ENCODE measurements at regions not wholly inside any gene's neighbourhood (a gene's known extent, or its start where the extent isn't known, plus 50 kb on each side); places are given as distances from the start of the nearest gene placed in this dataset.

DNA sequence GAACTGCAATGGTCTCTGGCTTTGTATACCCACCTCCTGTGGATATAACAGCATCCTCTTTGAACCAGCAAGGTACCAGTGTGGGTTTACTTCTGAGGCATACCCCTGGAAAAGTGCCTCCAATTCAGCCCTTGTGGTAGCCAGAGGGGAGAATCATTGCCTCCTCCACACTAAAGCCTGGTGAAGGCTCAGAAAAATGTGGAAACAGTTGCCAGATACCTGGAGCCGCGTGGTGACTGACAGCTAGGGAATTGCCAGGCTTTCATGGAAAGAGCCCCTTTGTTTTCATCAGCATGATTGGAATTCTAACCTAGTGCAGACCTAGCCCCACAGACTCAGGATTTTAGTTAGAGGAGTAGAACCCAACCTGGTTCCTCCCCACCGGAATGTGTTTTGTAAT, 168.6 kb upstream of the KLF3 start (continued):
- TF ChIP-seq TFAM (CRISPR knock-in tag; conservative IDR thresholded peaks at IDR 0.05) (no peak), MAFG (tag; conservative IDR thresholded peaks at IDR 0.05) (no peak), ZNF282 (CRISPR knock-in tag; IDR thresholded peaks at IDR 0.05) (no peak), NFRKB (IDR thresholded peaks at IDR 0.05; ENCODE audit: low read depth) (no peak), ZNF24 (IDR thresholded peaks at IDR 0.05) (no peak), RFX1 (IDR thresholded peaks at IDR 0.05) (no peak), NR1H2 (CRISPR knock-in tag; IDR thresholded peaks at IDR 0.05) (no peak)
- TF ChIP-seq, protein P1, sequence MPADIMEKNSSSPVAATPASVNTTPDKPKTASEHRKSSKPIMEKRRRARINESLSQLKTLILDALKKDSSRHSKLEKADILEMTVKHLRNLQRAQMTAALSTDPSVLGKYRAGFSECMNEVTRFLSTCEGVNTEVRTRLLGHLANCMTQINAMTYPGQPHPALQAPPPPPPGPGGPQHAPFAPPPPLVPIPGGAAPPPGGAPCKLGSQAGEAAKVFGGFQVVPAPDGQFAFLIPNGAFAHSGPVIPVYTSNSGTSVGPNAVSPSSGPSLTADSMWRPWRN (IDR thresholded peaks at IDR 0.05; ENCODE audit: low read depth), result no peak
- TF ChIP-seq, protein P2, sequence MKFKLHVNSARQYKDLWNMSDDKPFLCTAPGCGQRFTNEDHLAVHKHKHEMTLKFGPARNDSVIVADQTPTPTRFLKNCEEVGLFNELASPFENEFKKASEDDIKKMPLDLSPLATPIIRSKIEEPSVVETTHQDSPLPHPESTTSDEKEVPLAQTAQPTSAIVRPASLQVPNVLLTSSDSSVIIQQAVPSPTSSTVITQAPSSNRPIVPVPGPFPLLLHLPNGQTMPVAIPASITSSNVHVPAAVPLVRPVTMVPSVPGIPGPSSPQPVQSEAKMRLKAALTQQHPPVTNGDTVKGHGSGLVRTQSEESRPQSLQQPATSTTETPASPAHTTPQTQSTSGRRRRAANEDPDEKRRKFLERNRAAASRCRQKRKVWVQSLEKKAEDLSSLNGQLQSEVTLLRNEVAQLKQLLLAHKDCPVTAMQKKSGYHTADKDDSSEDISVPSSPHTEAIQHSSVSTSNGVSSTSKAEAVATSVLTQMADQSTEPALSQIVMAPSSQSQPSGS (CRISPR knock-in tag; IDR thresholded peaks at IDR 0.05), result no peak

DNA sequence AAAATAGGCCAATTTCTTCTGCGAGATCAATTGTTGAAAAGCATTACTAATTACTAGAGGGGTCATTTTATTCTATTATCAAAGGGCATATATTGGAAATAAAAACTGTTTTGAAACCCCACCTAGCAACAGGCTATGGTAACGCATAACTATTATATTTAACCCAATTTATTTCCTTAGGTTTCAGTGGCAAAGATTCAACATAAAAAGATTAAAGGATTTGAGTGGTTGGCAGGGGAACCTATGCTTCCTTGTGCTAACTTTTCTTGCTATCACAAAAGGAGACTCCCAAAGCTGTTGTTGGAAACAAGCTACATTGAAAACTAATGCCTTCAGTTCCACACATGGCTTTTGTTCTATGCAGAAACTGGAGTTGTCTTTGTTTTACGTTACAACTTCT, 166.9 kb upstream of the KLF3 start:
- BruUV-seq (replicated peaks), result no TSS peak
- Histone ChIP-seq H2AFZ (ENCODE audit: low read depth, low read length) (no peak overlapping the region), H3K9me1 (ENCODE audit: control insufficient read depth, insufficient read depth, low read length) (no peaks in the 10 kb centered on the region), H4K20me1 (replicated peaks; ENCODE audit: control insufficient read depth, insufficient read depth, low read length) (no peaks in the 10 kb centered on the region), H3K4me3 (no peak overlapping the region), H3K9me3 (replicated peaks; ENCODE audit: control insufficient read depth, insufficient read depth, low read depth, low read length) (no peaks in the 10 kb centered on the region), H3K9ac (ENCODE audit: insufficient read depth in 1 of 2, low read depth in 2 of 2, low read length in 2 of 2) (no peak overlapping the region), H3K4me1 (replicated peaks in 1 of 2; ENCODE audit: control insufficient read depth in 2 of 2, insufficient read depth in 2 of 2, low read length in 2 of 2) (peaks cover 0 to 4% of the 10 kb centered on the region in 2 experiments; a peak in 2 of 5 replicates), H3K27ac (ENCODE audit: extremely low read depth, low read depth, low read length) (no peak overlapping the region), H3K36me3 (ENCODE audit: control insufficient read depth, insufficient read depth, low read length) (no peaks in the 10 kb centered on the region), H3K27me3 (ENCODE audit: control insufficient read depth in 2 of 2, insufficient read depth in 2 of 2, low read length in 2 of 2) (no peaks in the 10 kb centered on the region), H3K4me2 (ENCODE audit: insufficient read depth, low read length) (no peak overlapping the region), H3K79me2 (ENCODE audit: control insufficient read depth, insufficient read depth, low read length) (no peaks in the 10 kb centered on the region)
- POLR2A ChIA-PET, result interaction anchor here (2.9 kb wide), 1 partner anchor 11 kb away, joined by 9 read pairs; no protein-coding TSS in a partner anchor
- whole genome bisulfite sequencing (ENCODE audit: insufficient coverage, low coverage, missing lambda C conversion rate), result 45% methylated on average over 3 of the region's 3 CpGs
- FAIRE-seq (no peak), DNase-seq (ENCODE audit: extremely low read depth in 1 of 4, low spot score in 3 of 4) (no peak), ATAC-seq (no peak)
- in situ Hi-C loops (cut with MboI), result no loop called here
- TF ChIP-seq BRD9 (IDR thresholded peaks at IDR 0.05; ENCODE audit: low read depth, partially characterized antibody), result no peak
- TF ChIP-seq BRF1 (IDR thresholded peaks at IDR 0.05; ENCODE audit: borderline replicate concordance, extremely low read depth, insufficient read length), result no peak
- TF ChIP-seq MEF2A (IDR thresholded peaks at IDR 0.05; ENCODE audit: control insufficient read depth, low read depth, low read length), result no peak
- no peak for TF ChIP-seq MBD2 (IDR thresholded peaks at IDR 0.05; ENCODE audit: borderline replicate concordance, low read depth)
- no peak for TF ChIP-seq LARP7 (IDR thresholded peaks at IDR 0.05)
- no peak for TF ChIP-seq MEIS2 (IDR thresholded peaks at IDR 0.05; ENCODE audit: partially characterized antibody)
- intact Hi-C loops (cut with micrococcal nuclease), result no loop called here
- CTCF ChIA-PET (ENCODE audit: low intra/inter-chr PET ratio), result no interaction called here

Data from K562 (cell line).